Fibroblast of villous mesenchyme (primary cell): ENCODE measurements at regions not wholly inside any gene's neighbourhood (a gene's known extent, or its start where the extent isn't known, plus 50 kb on each side); places are given as distances from the start of the nearest gene placed in this dataset.

Experiments
- DNase-seq: peaks from one replicate; pipeline ENCODE4 v3.0.0-alpha.2; 2010; ENCODE audit warnings: low read depth
- H3K4me3 ChIP-seq: 2 replicates; pipeline ENCODE4 v1.5.1; 2011; ENCODE audit warnings: low read depth, mild to moderate bottlenecking, low read length
- CTCF ChIP-seq: IDR thresholded peaks from 2 replicates; pipeline ENCODE4 v1.5.1; 2012; ENCODE audit warnings: low read depth, mild to moderate bottlenecking, low read length; ENCODE audit not compliant: insufficient read depth

- peak; percentile 22 for DNase-seq
- H3K4me3 ChIP-seq = no peak overlapping the region
- no peak for TF ChIP-seq CTCF
Observed at GRCh38 chr15:38691965-38692788, 127.6 kb upstream of the RASGRP1 start.

GRCh38 chr15:38692789-38693062, 128.1 kb upstream of the RASGRP1 start:
- DNase-seq = no peak
- no peak overlapping the region for H3K4me3 ChIP-seq
- TF ChIP-seq CTCF = no peak

- TF ChIP-seq CTCF = no peak
Observed at GRCh38 chr15:38695249-38696108, 130.9 kb upstream of the RASGRP1 start.

GRCh38 chr15:38696109-38696727, 131.6 kb upstream of the RASGRP1 start:
- peak; percentile 22 for DNase-seq
- H3K4me3 ChIP-seq = no peak overlapping the region
- no peak for TF ChIP-seq CTCF

More at GRCh38 chr15:38695249-38696108, 130.9 kb upstream of the RASGRP1 start:
- H3K4me3 ChIP-seq = no peak overlapping the region
- DNase-seq = no peak

GRCh38 chr15:38696790-38697495, 132.3 kb upstream of the RASGRP1 start:
- no peak for TF ChIP-seq CTCF
- DNase-seq = peak; percentile 64

GRCh38 chr15:38698254-38698653, 133.6 kb upstream of the RASGRP1 start:
- no peak for DNase-seq
- TF ChIP-seq CTCF = no peak
- H3K4me3 ChIP-seq = no peak overlapping the region

More at GRCh38 chr15:38696790-38697495, 132.3 kb upstream of the RASGRP1 start:
- H3K4me3 ChIP-seq = no peak overlapping the region
